ENCODE measurements at regions not wholly inside any gene's neighbourhood (a gene's known extent, or its start where the extent isn't known, plus 50 kb on each side); places are given as distances from the start of the nearest gene placed in this dataset.
A peak's percentile ranks its signal among the peaks of the same experiment; 100 is the strongest.

DNA sequence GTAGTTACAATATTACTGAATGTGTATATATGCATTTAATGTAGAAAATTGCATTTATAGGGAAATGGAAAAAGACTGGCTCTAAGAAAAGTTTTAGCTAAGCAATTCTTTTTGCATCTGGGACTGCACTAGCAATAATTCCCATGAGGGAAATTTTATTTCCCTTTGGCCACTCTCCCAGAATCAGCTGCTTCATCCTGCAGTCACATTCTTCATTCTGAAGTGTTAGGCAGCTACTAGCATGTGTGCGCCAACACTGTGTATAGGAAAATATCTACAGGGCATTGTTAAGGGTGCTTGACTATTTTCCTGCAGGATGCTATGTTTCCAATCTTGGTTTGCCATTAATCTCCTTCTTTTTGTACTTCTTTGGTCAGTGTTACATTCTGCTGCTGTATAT lies 312.8 kb upstream of the PCDH20 start:
- H3K9ac ChIP-seq (replicated peaks; ENCODE audit: extremely low read depth, insufficient read depth, low read length): no peak overlapping the region
- H3K9me1 ChIP-seq (replicated peaks; ENCODE audit: control insufficient read depth, extremely low read depth, insufficient read depth, low read length): no peaks in the 10 kb centered on the region
- FAIRE-seq (no peak), DNase-seq (ENCODE audit: low read depth, low spot score) (peak; percentile 3)
- TF ChIP-seq GATA2 (IDR thresholded peaks at IDR 0.05; ENCODE audit: insufficient read depth, insufficient read length, low read depth, low read length) (no peak), FOS (IDR thresholded peaks at IDR 0.05; ENCODE audit: borderline replicate concordance, insufficient read depth, low read length) (no peak), EZH2 (IDR thresholded peaks at IDR 0.05; ENCODE audit: borderline replicate concordance, low read depth, low read length, severe bottlenecking) (no peak), POLR2AphosphoS5 (IDR thresholded peaks at IDR 0.05; ENCODE audit: insufficient read depth, low read depth, low read length) (no peak), JUN (IDR thresholded peaks at IDR 0.05; ENCODE audit: borderline replicate concordance, insufficient read depth, insufficient read length, low read depth) (no peak), MYC (IDR thresholded peaks at IDR 0.05; ENCODE audit: low read depth, low read length) (no peak)
- TF ChIP-seq, protein P1, sequence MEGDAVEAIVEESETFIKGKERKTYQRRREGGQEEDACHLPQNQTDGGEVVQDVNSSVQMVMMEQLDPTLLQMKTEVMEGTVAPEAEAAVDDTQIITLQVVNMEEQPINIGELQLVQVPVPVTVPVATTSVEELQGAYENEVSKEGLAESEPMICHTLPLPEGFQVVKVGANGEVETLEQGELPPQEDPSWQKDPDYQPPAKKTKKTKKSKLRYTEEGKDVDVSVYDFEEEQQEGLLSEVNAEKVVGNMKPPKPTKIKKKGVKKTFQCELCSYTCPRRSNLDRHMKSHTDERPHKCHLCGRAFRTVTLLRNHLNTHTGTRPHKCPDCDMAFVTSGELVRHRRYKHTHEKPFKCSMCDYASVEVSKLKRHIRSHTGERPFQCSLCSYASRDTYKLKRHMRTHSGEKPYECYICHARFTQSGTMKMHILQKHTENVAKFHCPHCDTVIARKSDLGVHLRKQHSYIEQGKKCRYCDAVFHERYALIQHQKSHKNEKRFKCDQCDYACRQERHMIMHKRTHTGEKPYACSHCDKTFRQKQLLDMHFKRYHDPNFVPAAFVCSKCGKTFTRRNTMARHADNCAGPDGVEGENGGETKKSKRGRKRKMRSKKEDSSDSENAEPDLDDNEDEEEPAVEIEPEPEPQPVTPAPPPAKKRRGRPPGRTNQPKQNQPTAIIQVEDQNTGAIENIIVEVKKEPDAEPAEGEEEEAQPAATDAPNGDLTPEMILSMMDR (IDR thresholded peaks at IDR 0.05; ENCODE audit: extremely low read depth in 1 of 2, insufficient read depth in 1 of 2, low read depth in 1 of 2, low read length in 2 of 2): no peak
- TF ChIP-seq, protein P2, sequence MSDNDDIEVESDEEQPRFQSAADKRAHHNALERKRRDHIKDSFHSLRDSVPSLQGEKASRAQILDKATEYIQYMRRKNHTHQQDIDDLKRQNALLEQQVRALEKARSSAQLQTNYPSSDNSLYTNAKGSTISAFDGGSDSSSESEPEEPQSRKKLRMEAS (IDR thresholded peaks at IDR 0.05; ENCODE audit: insufficient read depth, insufficient read length): no peak
- no peak overlapping the region for H3K4me2 ChIP-seq (ENCODE audit: insufficient read depth, low read length)
- H3K36me3 ChIP-seq (ENCODE audit: control insufficient read depth in 2 of 2, extremely low read depth in 1 of 2, insufficient read depth in 2 of 2, low read length in 2 of 2): no peaks in the 10 kb centered on the region
- intact Hi-C loops (cut with micrococcal nuclease) (no loop called here), dilution Hi-C loops (cut with MboI; ENCODE audit: extremely low pct_ligation_motif_present, low sequenced_read_pairs) (no loop called here)
- H3K27me3 ChIP-seq (ENCODE audit: control insufficient read depth in 2 of 2, insufficient read depth in 2 of 2, low read length in 2 of 2): no peaks in the 10 kb centered on the region
- H4K20me1 ChIP-seq (replicated peaks; ENCODE audit: control insufficient read depth, extremely low read depth, insufficient read depth, low read length): no peaks in the 10 kb centered on the region
- ChIA-PET POLR2A (no interaction called here), CTCF (no interaction called here)
- no peaks in the 10 kb centered on the region for H3K9me3 ChIP-seq (replicated peaks; ENCODE audit: control insufficient read depth, insufficient read depth, low read length)
- H3K4me1 ChIP-seq (ENCODE audit: control insufficient read depth, extremely low read depth, insufficient read depth, low read length): no peaks in the 10 kb centered on the region
- no peak overlapping the region for H3K27ac ChIP-seq (ENCODE audit: insufficient read depth, low read depth, low read length)
- no TSS peak for BruUV-seq (replicated peaks)
- H2AFZ ChIP-seq (ENCODE audit: low read depth, low read length): no peak overlapping the region
- no peaks in the 10 kb centered on the region for H3K79me2 ChIP-seq (ENCODE audit: control insufficient read depth, insufficient read depth, low read length)
- H3K4me3 ChIP-seq (replicated peaks in 1 of 3; ENCODE audit: insufficient read depth in 1 of 3, low read depth in 1 of 3, low read length in 3 of 3): no peak overlapping the region

Measured in endothelial cell of umbilical vein (primary cell).